ENCODE measurements at regions not wholly inside any gene's neighbourhood (a gene's known extent, or its start where the extent isn't known, plus 50 kb on each side); places are given as distances from the start of the nearest gene placed in this dataset.

- DNase-seq, result no peak
- 87 to 90% methylated on average over 15 of the region's 15 CpGs for WGBS, 2 donors
- H3K27me3 ChIP-seq, result peaks cover 0 to 25% (median 0%) of the 10 kb centered on the region in 3 donors
Measured at GRCh38 chr22:48427731-48428211, 1399.9 kb downstream of the BRD1 start.

GRCh38 chr22:48426466-48427380 lies 1401.0 kb downstream of the BRD1 start:
- H3K36me3 ChIP-seq, result no peaks in the 10 kb centered on the region

More at GRCh38 chr22:48427731-48428211, 1399.9 kb downstream of the BRD1 start:
- no peak for TF ChIP-seq POLR2A (IDR thresholded peaks at IDR 0.05)
- H3K4me1 ChIP-seq, result peaks cover 0 to 7% (median 3%) of the 10 kb centered on the region in 4 donors
- H3K9me3 ChIP-seq, result no peaks in the 10 kb centered on the region
- no peak overlapping the region for H3K4me3 ChIP-seq
- intact Hi-C loops (cut with DNase I), result no loop called here
- H3K27ac ChIP-seq, result no peak overlapping the region
- H3K36me3 ChIP-seq, result no peaks in the 10 kb centered on the region

GRCh38 chr22:48425641-48426040 lies 1402.0 kb downstream of the BRD1 start:
- Histone ChIP-seq H3K9me3 (no peaks in the 10 kb centered on the region), H3K27me3 (peaks cover 0 to 25% (median 0%) of the 10 kb centered on the region in 3 donors), H3K27ac (no peak overlapping the region), H3K36me3 (no peaks in the 10 kb centered on the region), H3K4me3 (no peak overlapping the region), H3K4me1 (peaks cover 0 to under 1% (median 0%) of the 10 kb centered on the region in 4 donors)
- TF ChIP-seq POLR2A (IDR thresholded peaks at IDR 0.05) (no peak), CTCF (IDR thresholded peaks at IDR 0.05) (no peak), EP300 (IDR thresholded peaks at IDR 0.05) (no peak), POLR2AphosphoS5 (IDR thresholded peaks at IDR 0.05) (no peak)
- intact Hi-C loops (cut with DNase I), result no loop called here
- DNase-seq, result no peak
- WGBS, 2 donors, result 92 to 95% methylated on average over 12 of the region's 12 CpGs

More at GRCh38 chr22:48426466-48427380, 1401.0 kb downstream of the BRD1 start:
- Histone ChIP-seq H3K27me3 (peaks cover 0 to 25% (median 0%) of the 10 kb centered on the region in 3 donors), H3K9me3 (no peaks in the 10 kb centered on the region), H3K4me3 (no peak overlapping the region), H3K4me1 (peaks cover 0 to 7% (median 3%) of the 10 kb centered on the region in 4 donors), H3K27ac (no peak overlapping the region)
- intact Hi-C loops (cut with DNase I), result no loop called here
- TF ChIP-seq POLR2AphosphoS5 (IDR thresholded peaks at IDR 0.05), result no peak
- no peak for TF ChIP-seq EP300 (IDR thresholded peaks at IDR 0.05)
- no peak for TF ChIP-seq CTCF (IDR thresholded peaks at IDR 0.05)
- no peak for TF ChIP-seq POLR2A (IDR thresholded peaks at IDR 0.05)
- no peak for DNase-seq
- 84 to 85% methylated on average over 18 of the region's 18 CpGs for WGBS, 2 donors

GRCh38 chr22:48425091-48425506 lies 1402.6 kb downstream of the BRD1 start:
- no peak for DNase-seq
- no peak for TF ChIP-seq POLR2AphosphoS5 (IDR thresholded peaks at IDR 0.05)
- TF ChIP-seq CTCF (IDR thresholded peaks at IDR 0.05), result no peak
- TF ChIP-seq EP300 (IDR thresholded peaks at IDR 0.05), result no peak
- no peak for TF ChIP-seq POLR2A (IDR thresholded peaks at IDR 0.05)
- Histone ChIP-seq H3K4me3 (no peak overlapping the region), H3K27me3 (peaks cover 0 to 25% (median 0%) of the 10 kb centered on the region in 3 donors), H3K9me3 (no peaks in the 10 kb centered on the region), H3K36me3 (no peaks in the 10 kb centered on the region), H3K4me1 (no peaks in the 10 kb centered on the region), H3K27ac (no peak overlapping the region)
- WGBS, 2 donors, result 92% methylated on average over 15 of the region's 15 CpGs
- intact Hi-C loops (cut with DNase I), result no loop called here

GRCh38 chr22:48424661-48425060 lies 1403.0 kb downstream of the BRD1 start:
- Histone ChIP-seq H3K4me3 (no peak overlapping the region), H3K27me3 (peaks cover 0 to 25% (median 0%) of the 10 kb centered on the region in 3 donors), H3K4me1 (no peaks in the 10 kb centered on the region), H3K9me3 (no peaks in the 10 kb centered on the region), H3K36me3 (no peaks in the 10 kb centered on the region), H3K27ac (no peak overlapping the region)
- TF ChIP-seq CTCF (IDR thresholded peaks at IDR 0.05) (no peak), EP300 (IDR thresholded peaks at IDR 0.05) (no peak), POLR2A (IDR thresholded peaks at IDR 0.05) (no peak), POLR2AphosphoS5 (IDR thresholded peaks at IDR 0.05) (no peak)
- DNase-seq, result no peak
- WGBS, 2 donors, result 72% methylated on average over 5 of the region's 5 CpGs
- intact Hi-C loops (cut with DNase I), result no loop called here
